HG03460 (cell line): ENCODE measurements at regions not wholly inside any gene's neighbourhood (a gene's known extent, or its start where the extent isn't known, plus 50 kb on each side); places are given as distances from the start of the nearest gene placed in this dataset.

ENCODE experiments used
- ATAC-seq: cut with Tn5 transposase; IDR thresholded peaks from one replicate; pipeline ENCODE4 v1.9.1; 2021; ENCODE audit not compliant: unreplicated experiment

GRCh38 chr5:14019768-14020290 lies 75.3 kb upstream of the DNAH5 start:
- ATAC-seq, result no peak

GRCh38 chr5:14017904-14018303 lies 73.4 kb upstream of the DNAH5 start:
- no peak for ATAC-seq

- ATAC-seq, result no peak
Measured at GRCh38 chr5:14016549-14016948, 72.1 kb upstream of the DNAH5 start.

- ATAC-seq, result peak; percentile 88
Measured at GRCh38 chr5:14011089-14012020, 66.9 kb upstream of the DNAH5 start.

- no peak for ATAC-seq
Measured at GRCh38 chr5:14009575-14009974, 65.1 kb upstream of the DNAH5 start.

GRCh38 chr5:14008819-14009311 lies 64.4 kb upstream of the DNAH5 start:
- no peak for ATAC-seq

- ATAC-seq, result no peak
Measured at GRCh38 chr5:14006823-14007520, 62.5 kb upstream of the DNAH5 start.

- ATAC-seq, result no peak
Measured at GRCh38 chr5:14004598-14005394, 60.3 kb upstream of the DNAH5 start.

GRCh38 chr5:14003936-14004335 lies 59.4 kb upstream of the DNAH5 start:
- no peak for ATAC-seq

- ATAC-seq, result no peak
Measured at GRCh38 chr5:14003513-14003912, 59.0 kb upstream of the DNAH5 start.

- ATAC-seq, result no peak
Measured at GRCh38 chr5:13998254-13998653, 53.8 kb upstream of the DNAH5 start.

- no peak for ATAC-seq
Measured at GRCh38 chr5:13997514-13997913, 53.0 kb upstream of the DNAH5 start.

- no peak for ATAC-seq
Measured at GRCh38 chr5:13994621-13995253, 50.2 kb upstream of the DNAH5 start.
